Liver (tissue), 8 donors: ENCODE measurements at regions not wholly inside any gene's neighbourhood (a gene's known extent, or its start where the extent isn't known, plus 50 kb on each side); places are given as distances from the start of the nearest gene placed in this dataset.

Source experiments
- DNase-seq: peaks from one replicate; pipeline ENCODE4 v3.0.0-alpha.2; 2017; ENCODE audit warnings: low spot score
- H3K27ac ChIP-seq, 2 donors: one replicate each; pipeline ENCODE4 v1.7.0; 2013; ENCODE audit warnings: inconsistent platforms in 2 of 2, low read length in 2 of 2, control low read depth in 1 of 2, low read depth in 1 of 2, mild to moderate bottlenecking in 1 of 2
- H3K27me3 ChIP-seq, 4 donors: one replicate each; pipeline versions ENCODE4 v1.6.1 to v1.7.0; 2013; ENCODE audit warnings: low read length in 3 of 4, inconsistent platforms in 1 of 4, mild to moderate bottlenecking in 1 of 4, moderate library complexity in 1 of 4; ENCODE audit not compliant: control insufficient read depth in 4 of 4, insufficient read depth in 4 of 4
- H3K36me3 ChIP-seq, 4 donors: one replicate each; pipeline versions ENCODE4 v1.6.1 to v1.7.0; 2013; ENCODE audit warnings: low read length in 3 of 4, mild to moderate bottlenecking in 3 of 4, low read depth in 1 of 4, moderate library complexity in 1 of 4; ENCODE audit not compliant: control insufficient read depth in 4 of 4, insufficient read depth in 3 of 4
- H3K4me1 ChIP-seq, 4 donors: one replicate each; pipeline versions ENCODE4 v1.6.1 to v1.7.0; 2013; ENCODE audit warnings: low read length in 3 of 4, mild to moderate bottlenecking in 3 of 4, moderate library complexity in 1 of 4; ENCODE audit not compliant: control insufficient read depth in 4 of 4, insufficient read depth in 4 of 4
- H3K4me3 ChIP-seq, 3 donors: one replicate each; pipeline versions ENCODE4 v1.6.1 to v1.7.0; 2013; ENCODE audit warnings: low read length in 3 of 3, control low read depth in 1 of 3, low read depth in 1 of 3, mild to moderate bottlenecking in 1 of 3
- H3K9ac ChIP-seq, 2 donors: one replicate each; pipeline ENCODE4 v1.7.0; 2013; ENCODE audit warnings: low read length in 2 of 2, mild to moderate bottlenecking in 2 of 2, moderate library complexity in 2 of 2, control low read depth in 1 of 2, low read depth in 1 of 2
- H3K9me3 ChIP-seq, 4 donors: one replicate each; pipeline versions ENCODE4 v1.6.1 to v1.7.0; 2013; ENCODE audit warnings: low read length in 3 of 4; ENCODE audit not compliant: control insufficient read depth in 4 of 4
- ATF3 ChIP-seq: IDR thresholded peaks from 2 replicates; pipeline ENCODE4 v1.6.1; 2016; ENCODE audit warnings: antibody characterized with exemption
- CTCF ChIP-seq: fragments of 150-350 bp; IDR thresholded peaks from 2 replicates; pipeline ENCODE4 v1.5.1; 2017; ENCODE audit warnings: improper control_type of control experiment, low read depth, low read length; ENCODE audit not compliant: missing input control
- EGR1 ChIP-seq, 2 donors: IDR thresholded peaks; 2 replicates each; pipeline ENCODE4 v1.6.1; 2016 to 2018; ENCODE audit warnings: antibody characterized with exemption in 2 of 2, low read depth in 2 of 2
- FOXA1 ChIP-seq: IDR thresholded peaks from 2 replicates; pipeline ENCODE4 v1.6.1; 2016; ENCODE audit warnings: antibody characterized with exemption
- FOXA2 ChIP-seq: IDR thresholded peaks from 2 replicates; pipeline ENCODE4 v1.6.1; 2016; ENCODE audit warnings: antibody characterized with exemption
- GABPA ChIP-seq, 2 donors: IDR thresholded peaks in 1 of 2; conservative IDR thresholded peaks in 1 of 2; 2 replicates each; pipeline ENCODE4 v1.6.1; 2016; ENCODE audit warnings: antibody characterized with exemption in 2 of 2, mild to moderate bottlenecking in 1 of 2, moderate library complexity in 1 of 2
- HNF4A ChIP-seq, 2 donors: conservative IDR thresholded peaks; 2 replicates each; pipeline ENCODE4 v1.6.1; 2016; ENCODE audit warnings: antibody characterized with exemption in 2 of 2, mild to moderate bottlenecking in 2 of 2
- JUND ChIP-seq, 2 donors: IDR thresholded peaks; 2 replicates each; pipeline ENCODE4 v1.6.1; 2016; ENCODE audit warnings: antibody characterized with exemption in 2 of 2
- MAX ChIP-seq: IDR thresholded peaks from 2 replicates; pipeline ENCODE4 v1.6.1; 2016; ENCODE audit warnings: antibody characterized with exemption
- NR2F2 ChIP-seq: IDR thresholded peaks from 2 replicates; pipeline ENCODE4 v1.6.1; 2016; ENCODE audit warnings: antibody characterized with exemption
- RAD21 ChIP-seq, 2 donors: IDR thresholded peaks; 2 replicates each; pipeline ENCODE4 v1.6.1; 2016; ENCODE audit warnings: antibody characterized with exemption in 2 of 2, mild to moderate bottlenecking in 2 of 2
- REST ChIP-seq: IDR thresholded peaks from 2 replicates; pipeline ENCODE4 v1.6.1; 2016; ENCODE audit warnings: antibody characterized with exemption, mild to moderate bottlenecking
- RXRA ChIP-seq, 2 donors: IDR thresholded peaks; 2 replicates each; pipeline ENCODE4 v1.6.1; 2017 to 2018; ENCODE audit warnings: antibody characterized with exemption in 2 of 2, mild to moderate bottlenecking in 1 of 2
- SP1 ChIP-seq: IDR thresholded peaks from 2 replicates; pipeline ENCODE4 v1.6.1; 2018; ENCODE audit warnings: antibody characterized with exemption, mild to moderate bottlenecking
- TAF1 ChIP-seq: conservative IDR thresholded peaks from 2 replicates; pipeline ENCODE4 v1.6.1; 2016; ENCODE audit warnings: antibody characterized with exemption, mild to moderate bottlenecking
- YY1 ChIP-seq: IDR thresholded peaks from 2 replicates; pipeline ENCODE4 v1.6.1; 2016; ENCODE audit warnings: antibody characterized with exemption, mild to moderate bottlenecking
- ZBTB33 ChIP-seq: IDR thresholded peaks from 2 replicates; pipeline ENCODE4 v1.6.1; 2016; ENCODE audit warnings: antibody characterized with exemption
- whole genome bisulfite sequencing: extraction: QIAGEN DNeasy Blood & Tissue Kit; methylation state at CpG from one replicate; pipeline ENCODE4 v1.1.7; 2013; 5-methylcytosine and 5-hydroxymethylcytosine counted together
- donor health status: healthy.
- donor health status: healthy.
- donor health status: healthy.
- donor health status: healthy.
- donor health status: healthy.

GRCh38 chr3:64915778-64916177 lies 228.0 kb upstream of the ADAMTS9 start:
- H3K4me3 ChIP-seq, result no peak overlapping the region
- TF ChIP-seq ZBTB33, result no peak
- peak; percentile 74 for TF ChIP-seq NR2F2
- no peak for DNase-seq
- H3K27me3 ChIP-seq, result no peaks in the 10 kb centered on the region
- H3K36me3 ChIP-seq, result no peaks in the 10 kb centered on the region
- H3K27ac ChIP-seq, result no peak overlapping the region
- H3K4me1 ChIP-seq, result peaks cover 3 to 8% (median 7%) of the 10 kb centered on the region in 4 donors
- no peaks in the 10 kb centered on the region for H3K9me3 ChIP-seq
- WGBS, result 76% methylated on average over 2 of the region's 2 CpGs
- no peak overlapping the region for H3K9ac ChIP-seq

GRCh38 chr3:64913515-64913914 lies 225.7 kb upstream of the ADAMTS9 start:
- Histone ChIP-seq H3K4me1 (peaks cover 3 to 8% (median 7%) of the 10 kb centered on the region in 4 donors), H3K27me3 (no peaks in the 10 kb centered on the region), H3K9me3 (no peaks in the 10 kb centered on the region), H3K4me3 (no peak overlapping the region), H3K36me3 (no peaks in the 10 kb centered on the region), H3K9ac (no peak overlapping the region), H3K27ac (no peak overlapping the region)
- TF ChIP-seq FOXA1 (no peak), NR2F2 (no peak), RXRA (IDR thresholded peaks at IDR 0.05) (no peak), MAX (no peak), YY1 (no peak), REST (no peak), ATF3 (no peak), JUND (IDR thresholded peaks at IDR 0.05) (no peak), TAF1 (no peak)
- DNase-seq, result no peak
- 94% methylated on average over 4 of the region's 4 CpGs for whole genome bisulfite sequencing

- no peaks in the 10 kb centered on the region for H3K36me3 ChIP-seq
- WGBS, result 74% methylated on average over 2 of the region's 2 CpGs
- H3K27me3 ChIP-seq, result no peaks in the 10 kb centered on the region
- H3K27ac ChIP-seq, result no peak overlapping the region
- H3K4me1 ChIP-seq, result peaks cover 1 to 4% (median 3%) of the 10 kb centered on the region in 4 donors
- no peak overlapping the region for H3K4me3 ChIP-seq
- no peak overlapping the region for H3K9ac ChIP-seq
- no peak for DNase-seq
- no peaks in the 10 kb centered on the region for H3K9me3 ChIP-seq
- TF ChIP-seq ZBTB33, result no peak
- TF ChIP-seq JUND (IDR thresholded peaks at IDR 0.05), result no peak
- no peak for TF ChIP-seq HNF4A (conservative IDR thresholded peaks at IDR 0.05)
- no peak for TF ChIP-seq EGR1 (IDR thresholded peaks at IDR 0.05; ENCODE audit: low read depth in 2 of 2)
- TF ChIP-seq CTCF, result no peak
- no peak for TF ChIP-seq FOXA2
- no peak for TF ChIP-seq YY1
- TF ChIP-seq TAF1, result no peak
- TF ChIP-seq GABPA (IDR thresholded peaks at IDR 0.05 in 1 of 2, conservative IDR thresholded peaks at IDR 0.05 in 1 of 2), result no peak
- no peak for TF ChIP-seq RXRA (IDR thresholded peaks at IDR 0.05)
- no peak for TF ChIP-seq MAX
- TF ChIP-seq RAD21 (IDR thresholded peaks at IDR 0.05), result no peak
- TF ChIP-seq SP1, result no peak
- no peak for TF ChIP-seq FOXA1
Observed at GRCh38 chr3:64911138-64911537, 223.3 kb upstream of the ADAMTS9 start.
